HG03159 (cell line): ENCODE measurements at regions not wholly inside any gene's neighbourhood (a gene's known extent, or its start where the extent isn't known, plus 50 kb on each side); places are given as distances from the start of the nearest gene placed in this dataset.

ENCODE experiments used
- ATAC-seq: cut with Tn5 transposase; IDR thresholded peaks from one replicate; pipeline ENCODE4 v1.9.1; 2021; ENCODE audit warnings: mild to moderate bottlenecking, moderate library complexity; ENCODE audit not compliant: unreplicated experiment

GRCh38 chr10:129021594-129022304 lies 445.3 kb upstream of the MGMT start:
- ATAC-seq = no peak

- ATAC-seq = no peak
These were observed 444.0 kb upstream of the MGMT start for GRCh38 chr10:129023082-129023481.

GRCh38 chr10:129024046-129024445 lies 443.0 kb upstream of the MGMT start:
- ATAC-seq = no peak

- ATAC-seq = no peak
These were observed 441.3 kb upstream of the MGMT start for GRCh38 chr10:129025787-129026186.

GRCh38 chr10:129027906-129028305 lies 439.1 kb upstream of the MGMT start:
- ATAC-seq = no peak

- no peak for ATAC-seq
These were observed 438.6 kb upstream of the MGMT start for GRCh38 chr10:129028451-129028850.

GRCh38 chr10:129029051-129029450 lies 438.0 kb upstream of the MGMT start:
- no peak for ATAC-seq

- no peak for ATAC-seq
These were observed 437.0 kb upstream of the MGMT start for GRCh38 chr10:129029851-129030602.

- no peak for ATAC-seq
These were observed 436.5 kb upstream of the MGMT start for GRCh38 chr10:129030603-129030895.

- no peak for ATAC-seq
These were observed 435.8 kb upstream of the MGMT start for GRCh38 chr10:129030996-129031843.

- no peak for ATAC-seq
These were observed 435.2 kb upstream of the MGMT start for GRCh38 chr10:129031844-129032150.

- no peak for ATAC-seq
These were observed 434.4 kb upstream of the MGMT start for GRCh38 chr10:129032372-129033313.

- no peak for ATAC-seq
These were observed 433.7 kb upstream of the MGMT start for GRCh38 chr10:129033340-129033739.

GRCh38 chr10:129033790-129034272 lies 433.2 kb upstream of the MGMT start:
- no peak for ATAC-seq

- no peak for ATAC-seq
These were observed 431.8 kb upstream of the MGMT start for GRCh38 chr10:129035052-129035827.

GRCh38 chr10:129038522-129038921 lies 428.5 kb upstream of the MGMT start:
- no peak for ATAC-seq

GRCh38 chr10:129039406-129040370 lies 427.4 kb upstream of the MGMT start:
- ATAC-seq = no peak

GRCh38 chr10:129040377-129040776 lies 426.7 kb upstream of the MGMT start:
- no peak for ATAC-seq

- ATAC-seq = no peak
These were observed 425.1 kb upstream of the MGMT start for GRCh38 chr10:129041916-129042315.
